GM12891 (cell line): ENCODE measurements at regions not wholly inside any gene's neighbourhood (a gene's known extent, or its start where the extent isn't known, plus 50 kb on each side); places are given as distances from the start of the nearest gene placed in this dataset.

Source experiments
- PAX5 ChIP-seq: IDR thresholded peaks from 2 replicates; pipeline ENCODE4 v1.6.1; 2011; ENCODE audit warnings: low read length, moderate library complexity, mild to moderate bottlenecking; ENCODE audit not compliant: insufficient read depth, severe bottlenecking
- POLR2A ChIP-seq: IDR thresholded peaks from 2 replicates; pipeline ENCODE4 v1.6.1; 2011; ENCODE audit warnings: low read depth, low read length, control low read depth
- POLR2AphosphoS5 ChIP-seq: IDR thresholded peaks from 2 replicates; pipeline ENCODE4 v1.6.1; 2011; ENCODE audit warnings: low read depth, low read length, control low read depth
- SPI1 ChIP-seq: IDR thresholded peaks from 2 replicates; pipeline ENCODE4 v1.6.1; 2011; ENCODE audit warnings: low read depth, low read length, control low read depth
- TAF1 ChIP-seq: IDR thresholded peaks from 2 replicates; pipeline ENCODE4 v1.6.1; 2011; ENCODE audit warnings: low read depth, low read length, control low read depth

- TF ChIP-seq POLR2A, result no peak
- TF ChIP-seq POLR2AphosphoS5, result no peak
- no peak for TF ChIP-seq SPI1
- TF ChIP-seq TAF1, result no peak
- TF ChIP-seq PAX5, result no peak
Measured at GRCh38 chr18:78807668-78808067, 171.9 kb upstream of the SALL3 start.
